Left lung (tissue), 4 donors: ENCODE measurements at regions not wholly inside any gene's neighbourhood (a gene's known extent, or its start where the extent isn't known, plus 50 kb on each side); places are given as distances from the start of the nearest gene placed in this dataset.
A peak's percentile ranks its signal among the peaks of the same experiment; 100 is the strongest.
"Not testable (repeated sequence)": the region's sequence is repeated elsewhere in the genome, so short reads cannot be mapped to it uniquely, and the experiment has no call there.

Experiments used
- ATAC-seq: fragments of 200-7000 bp; cut with Tn5 transposase; one replicate; pipeline ENCODE4 v1.9.1; 2020; ENCODE audit warnings: moderate library complexity
- DNase-seq, 4 donors: peaks; one replicate each; pipeline ENCODE4 v3.0.0-alpha.2; 2013 to 2020
- H3K27ac ChIP-seq, 2 donors: fragments of 200-600 bp; sonication (generic) in 1 of 2; one replicate each; pipeline versions ENCODE4 v1.5.0 to v1.8.0; 2020 to 2021
- H3K27me3 ChIP-seq, 2 donors: fragments of 200-600 bp; sonication (generic) in 1 of 2; one replicate each; pipeline versions ENCODE4 v1.5.0 to v1.8.0; 2020 to 2021
- H3K36me3 ChIP-seq, 2 donors: fragments of 200-600 bp; sonication (generic) in 1 of 2; one replicate each; pipeline versions ENCODE4 v1.5.0 to v1.8.0; 2020 to 2021
- H3K4me1 ChIP-seq, 2 donors: fragments of 200-600 bp; one replicate each; pipeline ENCODE4 v1.8.0; 2021
- H3K4me3 ChIP-seq, 2 donors: fragments of 200-600 bp; sonication (generic) in 1 of 2; one replicate each; pipeline versions ENCODE4 v1.5.0 to v1.8.0; 2020 to 2021; ENCODE audit warnings: mild to moderate bottlenecking in 1 of 2
- H3K9me3 ChIP-seq, 2 donors: fragments of 200-600 bp; sonication (generic) in 1 of 2; one replicate each; pipeline versions ENCODE4 v1.5.0 to v1.8.0; 2020 to 2021
- intact Hi-C, 2 donors: fragments of 100-400 bp; cut with DNase I; formaldehyde crosslinking; loops; one replicate each; pipeline versions ENCODE4 v1.11.2 to v1.14.2; 2022
- microRNA-seq, 2 donors: library from miRNA; unstranded; fragments of <30 nt; microRNA quantifications; one replicate each; pipeline ENCODE4, GENCODE V29; 2019
- TF ChIP-seq, protein P1 (sequence below), 2 donors: fragments of 200-600 bp; sonication (generic) in 1 of 2; IDR thresholded peaks; one replicate each; pipeline versions ENCODE4 v1.5.0 to v1.8.0; 2021; ENCODE audit warnings: antibody characterized with exemption in 2 of 2
- donor health status: DM: no; HTN: yes; CAD: no.
- donor health status: DM: no; HTN: no; CAD: no.

DNA sequence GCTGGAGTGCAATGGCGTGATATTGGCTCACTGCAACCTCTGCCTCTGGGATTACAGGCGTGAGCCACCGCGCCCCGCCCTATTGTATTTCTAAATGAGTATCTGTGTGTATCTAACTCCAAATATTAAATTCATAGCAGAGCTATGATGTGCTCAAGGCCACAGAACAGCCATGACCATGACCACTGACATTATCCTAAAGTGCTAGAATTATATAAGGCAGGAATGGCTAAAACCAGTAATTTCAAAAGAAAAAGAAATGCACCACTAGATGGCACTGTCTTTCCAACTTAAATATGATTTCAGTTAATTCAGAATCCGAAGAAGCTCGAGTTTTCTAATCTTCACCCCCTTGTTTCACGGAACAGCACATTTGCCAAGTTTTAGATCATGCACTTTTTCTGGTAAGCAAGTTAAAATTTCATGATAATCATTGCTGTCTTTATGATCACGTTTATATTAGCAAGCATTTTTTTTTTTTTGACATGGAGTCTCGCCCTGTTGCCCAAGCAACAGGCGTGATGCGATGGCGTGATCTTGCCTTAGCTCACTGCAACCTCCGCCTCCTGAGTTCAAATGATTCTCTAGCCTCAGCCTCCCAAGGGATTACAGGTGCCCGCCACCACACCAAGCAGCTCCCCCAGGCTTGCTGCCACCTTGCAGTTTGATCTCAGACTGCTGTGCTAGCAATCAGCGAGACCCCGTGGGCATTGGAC is 65.3 kb downstream of the OR13A1 start:
- peaks cover 0 to 11% of the 10 kb centered on the region in 2 donors for H3K4me1 ChIP-seq
- H3K9me3 ChIP-seq: no peaks in the 10 kb centered on the region
- no peak overlapping the region for H3K4me3 ChIP-seq
- intact Hi-C loops: no loop called here
- no peaks in the 10 kb centered on the region for H3K36me3 ChIP-seq
- peak in 2 of 4 donors; percentile 39 to 49 for DNase-seq
- H3K27ac ChIP-seq: peak overlapping the region in 1 of 2 donors; percentile 23
- ATAC-seq: peak; percentile 91
- H3K27me3 ChIP-seq: no peaks in the 10 kb centered on the region
- TF ChIP-seq, protein P1, sequence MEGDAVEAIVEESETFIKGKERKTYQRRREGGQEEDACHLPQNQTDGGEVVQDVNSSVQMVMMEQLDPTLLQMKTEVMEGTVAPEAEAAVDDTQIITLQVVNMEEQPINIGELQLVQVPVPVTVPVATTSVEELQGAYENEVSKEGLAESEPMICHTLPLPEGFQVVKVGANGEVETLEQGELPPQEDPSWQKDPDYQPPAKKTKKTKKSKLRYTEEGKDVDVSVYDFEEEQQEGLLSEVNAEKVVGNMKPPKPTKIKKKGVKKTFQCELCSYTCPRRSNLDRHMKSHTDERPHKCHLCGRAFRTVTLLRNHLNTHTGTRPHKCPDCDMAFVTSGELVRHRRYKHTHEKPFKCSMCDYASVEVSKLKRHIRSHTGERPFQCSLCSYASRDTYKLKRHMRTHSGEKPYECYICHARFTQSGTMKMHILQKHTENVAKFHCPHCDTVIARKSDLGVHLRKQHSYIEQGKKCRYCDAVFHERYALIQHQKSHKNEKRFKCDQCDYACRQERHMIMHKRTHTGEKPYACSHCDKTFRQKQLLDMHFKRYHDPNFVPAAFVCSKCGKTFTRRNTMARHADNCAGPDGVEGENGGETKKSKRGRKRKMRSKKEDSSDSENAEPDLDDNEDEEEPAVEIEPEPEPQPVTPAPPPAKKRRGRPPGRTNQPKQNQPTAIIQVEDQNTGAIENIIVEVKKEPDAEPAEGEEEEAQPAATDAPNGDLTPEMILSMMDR (IDR thresholded peaks at IDR 0.05): peak; percentile 50 to 56

DNA sequence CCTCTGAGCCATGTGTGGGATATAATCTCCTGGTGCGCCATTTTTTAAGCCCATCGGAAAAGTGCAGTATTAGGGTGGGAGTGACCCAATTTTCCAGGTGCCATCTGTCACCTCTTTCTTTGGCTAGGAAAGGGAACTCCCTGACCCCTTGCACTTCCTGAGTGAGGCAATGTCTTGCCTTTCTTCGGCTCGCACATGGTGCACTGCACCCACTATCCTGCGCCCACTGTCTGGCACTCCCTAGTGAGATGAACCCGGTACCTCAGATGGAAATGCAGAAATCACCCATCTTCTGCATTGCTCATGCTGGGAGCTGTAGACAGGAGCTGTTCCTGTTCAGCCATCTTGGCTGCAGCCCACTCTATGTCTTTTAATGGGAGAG is 64.7 kb downstream of the OR13A1 start:
- H3K36me3 ChIP-seq, H3K4me3 ChIP-seq, DNase-seq, intact Hi-C loops, H3K27me3 ChIP-seq, H3K9me3 ChIP-seq: not testable (repeated sequence)
- peak; percentile 19 for ATAC-seq
- Histone ChIP-seq H3K27ac (peak overlapping the region in 1 of 2 donors; percentile 23), H3K4me1 (peaks cover 0 to 11% of the 10 kb centered on the region in 2 donors)

Small RNA genes in the stretch of these regions (microRNA-seq; reads per million reads assigned to microRNA genes)
- 0 reads per million in 2 donors for gene MIR3156-1
